Ovary (tissue), 3 donors: ENCODE measurements at regions not wholly inside any gene's neighbourhood (a gene's known extent, or its start where the extent isn't known, plus 50 kb on each side); places are given as distances from the start of the nearest gene placed in this dataset.

Experiments used
- POLR2A ChIP-seq: fragments of 450-650 bp; IDR thresholded peaks from one replicate; pipeline ENCODE4 v1.6.1; 2017; ENCODE audit warnings: antibody characterized with exemption, mild to moderate bottlenecking, moderate library complexity
- TF ChIP-seq, protein P1 (sequence below), 3 donors: fragments of 450-650 bp in 2 of 3; fragments of 200-600 bp in 1 of 3; IDR thresholded peaks; one replicate each; pipeline versions ENCODE4 v1.5.1 to v1.8.0; 2016 to 2022; ENCODE audit warnings: antibody characterized with exemption in 3 of 3, mild to moderate bottlenecking in 1 of 3
- donor health status: DM: no; HTN: no; CAD: no.

DNA sequence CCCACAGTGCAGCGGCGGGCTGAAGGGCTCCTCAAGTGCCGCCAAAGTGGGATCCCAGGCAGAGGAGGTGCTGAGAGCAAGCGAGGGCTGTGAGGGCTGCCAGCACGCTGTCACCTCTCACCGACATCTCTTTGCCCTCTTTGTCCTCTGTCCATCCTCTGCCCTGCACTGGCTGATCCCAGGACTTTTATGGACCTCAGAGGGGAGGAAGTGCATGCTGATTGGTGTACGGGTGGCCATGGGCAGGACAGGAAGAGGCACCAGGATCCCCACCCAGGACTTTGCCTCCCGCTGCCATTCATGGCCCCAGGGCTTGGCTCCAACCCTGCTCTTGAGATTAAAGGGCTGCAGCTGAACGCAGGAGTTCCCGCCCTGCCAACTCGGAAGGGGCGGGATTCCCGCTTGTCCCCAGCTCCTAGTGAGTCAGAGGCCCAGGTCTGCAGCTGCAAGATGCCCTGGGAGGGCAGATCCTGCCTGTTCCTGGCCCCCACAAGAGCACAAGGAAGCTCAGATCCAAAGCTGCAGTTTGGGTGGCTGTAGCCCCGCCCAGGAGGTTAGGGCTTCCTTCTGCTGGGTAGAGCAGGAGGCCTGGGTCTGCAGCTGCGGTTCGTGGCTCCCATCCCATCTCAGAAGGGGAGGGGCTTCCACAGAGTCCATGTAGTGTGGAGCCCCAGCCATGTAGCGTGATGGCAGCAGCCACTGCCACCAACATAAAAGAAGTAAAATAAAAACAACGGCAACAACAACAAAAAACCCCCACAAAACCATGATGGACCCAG lies 1716.7 kb downstream of the SLITRK1 start:
- TF ChIP-seq, protein P1, sequence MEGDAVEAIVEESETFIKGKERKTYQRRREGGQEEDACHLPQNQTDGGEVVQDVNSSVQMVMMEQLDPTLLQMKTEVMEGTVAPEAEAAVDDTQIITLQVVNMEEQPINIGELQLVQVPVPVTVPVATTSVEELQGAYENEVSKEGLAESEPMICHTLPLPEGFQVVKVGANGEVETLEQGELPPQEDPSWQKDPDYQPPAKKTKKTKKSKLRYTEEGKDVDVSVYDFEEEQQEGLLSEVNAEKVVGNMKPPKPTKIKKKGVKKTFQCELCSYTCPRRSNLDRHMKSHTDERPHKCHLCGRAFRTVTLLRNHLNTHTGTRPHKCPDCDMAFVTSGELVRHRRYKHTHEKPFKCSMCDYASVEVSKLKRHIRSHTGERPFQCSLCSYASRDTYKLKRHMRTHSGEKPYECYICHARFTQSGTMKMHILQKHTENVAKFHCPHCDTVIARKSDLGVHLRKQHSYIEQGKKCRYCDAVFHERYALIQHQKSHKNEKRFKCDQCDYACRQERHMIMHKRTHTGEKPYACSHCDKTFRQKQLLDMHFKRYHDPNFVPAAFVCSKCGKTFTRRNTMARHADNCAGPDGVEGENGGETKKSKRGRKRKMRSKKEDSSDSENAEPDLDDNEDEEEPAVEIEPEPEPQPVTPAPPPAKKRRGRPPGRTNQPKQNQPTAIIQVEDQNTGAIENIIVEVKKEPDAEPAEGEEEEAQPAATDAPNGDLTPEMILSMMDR (IDR thresholded peaks at IDR 0.05) = no peak
- no peak for TF ChIP-seq POLR2A
